BLaER1 (cell line): ENCODE measurements at regions not wholly inside any gene's neighbourhood (a gene's known extent, or its start where the extent isn't known, plus 50 kb on each side); places are given as distances from the start of the nearest gene placed in this dataset.

Experiments
- H3K27ac ChIP-seq: shearing (Covaris generic); formaldehyde crosslinking; 2 replicates; pipeline ENCODE4 v1.8.1; 2022
- H3K27me3 ChIP-seq: shearing (Covaris generic); formaldehyde crosslinking; 2 replicates; pipeline ENCODE4 v1.8.1; 2022
- H3K36me3 ChIP-seq: shearing (Covaris generic); formaldehyde crosslinking; 2 replicates; pipeline ENCODE4 v1.8.1; 2022
- H3K4me1 ChIP-seq: shearing (Covaris generic); formaldehyde crosslinking; 2 replicates; pipeline ENCODE4 v1.8.1; 2022
- H3K4me2 ChIP-seq: shearing (Covaris generic); formaldehyde crosslinking; 2 replicates; pipeline ENCODE4 v1.8.1; 2022
- H3K4me3 ChIP-seq: shearing (Covaris generic); formaldehyde crosslinking; 2 replicates; pipeline ENCODE4 v1.8.1; 2022
- H3K9ac ChIP-seq: shearing (Covaris generic); formaldehyde crosslinking; 2 replicates; pipeline ENCODE4 v1.8.1; 2022
- H3K9me3 ChIP-seq: shearing (Covaris generic); formaldehyde crosslinking; 2 replicates; pipeline ENCODE4 v1.8.1; 2022
- H4K20me1 ChIP-seq: shearing (Covaris generic); formaldehyde crosslinking; 2 replicates; pipeline ENCODE4 v1.8.1; 2022
- Cebpa-rat ChIP-seq: shearing (Covaris generic); IDR thresholded peaks from 2 replicates; pipeline ENCODE4 v1.8.1; 2022

DNA sequence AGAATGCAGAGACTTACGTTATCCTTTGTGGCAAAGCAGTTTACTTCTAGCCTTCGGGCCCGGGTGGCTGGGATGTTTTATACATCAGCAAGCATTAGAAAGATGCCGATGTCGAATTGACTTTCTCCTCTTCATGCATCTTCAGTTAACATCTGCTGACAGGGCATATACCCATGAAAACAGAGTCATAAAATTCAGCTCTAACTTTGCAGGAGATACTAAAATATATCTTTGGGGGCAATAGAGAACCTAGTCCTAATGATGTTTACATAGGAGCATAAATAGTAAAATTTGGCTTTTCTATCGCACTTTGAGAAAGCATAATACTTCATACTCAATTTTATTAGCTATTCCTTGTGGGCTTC, 247.9 kb downstream of the PRELID2 start:
- TF ChIP-seq Cebpa-rat: no peak
- no peak overlapping the region for H3K9ac ChIP-seq
- no peak overlapping the region for H3K27ac ChIP-seq
- no peak overlapping the region for H3K4me3 ChIP-seq
- H3K9me3 ChIP-seq: peaks cover 1% of the 10 kb centered on the region; the same call in 1 of the 2 replicates
- no peaks in the 10 kb centered on the region for H3K4me1 ChIP-seq
- H3K36me3 ChIP-seq: no peaks in the 10 kb centered on the region
- no peaks in the 10 kb centered on the region for H4K20me1 ChIP-seq
- H3K27me3 ChIP-seq: no peaks in the 10 kb centered on the region
- no peak overlapping the region for H3K4me2 ChIP-seq

DNA sequence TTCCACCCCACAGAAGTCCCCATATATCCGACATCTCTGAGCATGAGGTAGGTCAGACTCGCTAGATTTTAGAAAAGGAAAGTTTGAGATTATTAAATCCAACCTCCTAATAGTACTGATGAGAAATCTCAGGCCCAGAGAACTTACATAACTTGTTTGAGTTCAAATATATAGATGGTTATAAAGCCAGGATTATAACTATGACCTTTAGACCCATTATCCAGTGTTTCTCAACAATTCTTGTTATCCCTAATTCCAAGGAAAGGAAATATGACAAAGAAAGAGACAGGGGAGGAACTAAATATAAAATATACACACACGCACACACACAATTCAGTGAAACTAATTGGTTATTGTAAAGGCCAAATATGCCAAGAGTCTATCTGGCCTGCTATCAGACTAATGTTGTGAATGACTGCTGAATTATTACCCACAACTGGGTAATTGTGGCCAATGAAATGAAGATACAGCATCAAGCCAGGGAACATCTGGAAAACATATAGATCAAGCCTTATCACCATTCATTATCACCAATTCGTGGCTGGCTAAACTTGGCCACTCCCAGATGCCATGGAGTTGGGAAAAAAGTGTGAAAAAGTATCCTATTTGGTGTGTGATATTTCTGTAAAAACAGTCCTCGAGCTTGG, 248.4 kb downstream of the PRELID2 start:
- Histone ChIP-seq H3K9ac (no peak overlapping the region), H3K4me3 (no peak overlapping the region), H3K4me1 (no peaks in the 10 kb centered on the region), H3K27ac (no peak overlapping the region), H3K27me3 (no peaks in the 10 kb centered on the region), H3K9me3 (peaks cover 4% of the 10 kb centered on the region; the same call in 1 of the 2 replicates), H3K4me2 (no peak overlapping the region), H4K20me1 (no peaks in the 10 kb centered on the region), H3K36me3 (no peaks in the 10 kb centered on the region)
- TF ChIP-seq Cebpa-rat: no peak

DNA sequence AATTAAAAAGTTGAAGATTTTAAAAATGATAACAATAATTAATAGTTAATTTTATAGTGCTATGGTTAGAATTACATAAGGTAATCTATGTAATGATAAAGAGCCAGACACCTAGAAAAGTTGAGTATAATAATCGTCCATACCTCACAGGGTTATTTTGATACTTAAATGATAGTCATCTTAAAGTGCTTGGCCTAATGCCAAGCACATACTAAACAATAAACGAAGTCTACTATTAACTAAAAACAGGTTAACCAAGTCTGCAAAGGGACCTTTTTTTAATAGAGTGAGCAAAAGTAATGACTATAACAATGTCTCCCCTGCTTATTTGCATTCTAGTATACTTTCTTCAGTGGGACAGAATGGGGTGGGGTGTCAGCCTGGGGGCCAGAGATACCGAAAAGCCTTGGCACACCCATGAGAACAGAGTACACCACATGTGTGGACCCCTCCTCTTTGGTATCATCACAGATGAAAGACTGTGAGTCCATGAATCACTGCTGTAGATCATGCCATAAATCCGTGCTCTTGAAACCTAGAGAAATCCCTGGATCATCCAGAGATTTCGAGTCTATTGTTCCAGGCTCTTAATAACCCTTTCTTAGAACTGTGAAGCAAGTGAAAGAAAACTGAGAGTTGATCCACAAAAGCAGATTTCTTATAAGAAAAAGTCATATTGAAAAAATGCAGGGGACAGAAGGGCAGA, 249.5 kb downstream of the PRELID2 start:
- Histone ChIP-seq H3K4me1 (no peaks in the 10 kb centered on the region), H3K27me3 (no peaks in the 10 kb centered on the region), H4K20me1 (no peaks in the 10 kb centered on the region), H3K4me2 (no peak overlapping the region), H3K36me3 (no peaks in the 10 kb centered on the region), H3K9me3 (peaks cover 4% of the 10 kb centered on the region; the same call in 1 of the 2 replicates), H3K9ac (no peak overlapping the region), H3K27ac (no peak overlapping the region), H3K4me3 (no peak overlapping the region)
- TF ChIP-seq Cebpa-rat: no peak

DNA sequence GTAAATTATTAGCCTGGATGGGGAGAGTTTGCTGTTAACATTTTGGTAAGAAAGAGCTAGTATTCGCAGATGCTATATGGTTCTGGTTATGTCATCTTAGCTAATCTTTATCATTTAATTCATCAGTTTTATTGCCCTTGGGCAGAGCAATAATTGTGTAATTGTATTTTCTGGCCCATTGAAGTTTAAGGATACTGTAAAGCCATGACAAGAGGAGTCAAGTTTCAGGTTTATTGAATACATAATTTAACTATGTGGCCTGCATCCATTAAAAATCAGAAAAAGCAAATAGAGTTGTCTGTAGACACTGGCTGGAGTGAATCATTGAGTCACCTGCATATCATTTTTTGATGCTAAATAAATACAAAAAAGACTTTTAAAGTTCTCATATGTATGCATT, 255.8 kb downstream of the PRELID2 start:
- Histone ChIP-seq H3K4me3 (no peak overlapping the region), H3K9me3 (peaks cover 16% of the 10 kb centered on the region), H3K4me2 (no peak overlapping the region), H3K9ac (no peak overlapping the region), H3K36me3 (no peaks in the 10 kb centered on the region), H3K27me3 (no peaks in the 10 kb centered on the region), H3K27ac (no peak overlapping the region), H4K20me1 (no peaks in the 10 kb centered on the region), H3K4me1 (no peaks in the 10 kb centered on the region)
- TF ChIP-seq Cebpa-rat: no peak

DNA sequence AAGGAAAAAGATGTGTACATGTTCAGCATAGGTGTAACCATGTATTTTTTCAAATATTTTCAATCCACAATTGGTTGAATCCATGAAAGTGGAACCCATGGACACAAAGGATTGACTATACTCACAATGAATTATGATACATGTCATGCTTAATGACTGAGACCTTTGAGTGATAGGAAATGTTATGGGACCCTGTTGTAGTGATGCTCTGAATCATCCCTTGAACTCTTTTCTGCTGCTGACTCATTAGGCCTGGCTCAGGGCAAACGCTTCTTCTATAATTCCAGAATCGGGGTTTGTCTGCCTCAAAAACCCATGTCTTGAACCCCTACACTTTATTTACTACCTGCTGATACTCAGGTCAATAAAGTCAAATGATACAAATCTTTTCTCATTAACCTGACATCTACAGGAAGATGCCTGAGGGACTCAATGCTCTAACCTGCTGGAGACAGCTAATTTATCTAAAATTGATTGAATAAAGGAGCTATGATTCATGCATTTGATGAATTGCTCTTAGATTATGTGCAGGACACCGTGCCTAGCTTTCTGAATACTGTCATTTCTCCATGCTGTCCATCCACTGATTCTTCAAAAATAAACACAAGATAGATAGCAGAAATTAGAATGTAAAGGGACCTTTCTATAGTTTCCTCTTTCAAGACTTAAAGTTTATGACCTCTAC, 260.1 kb downstream of the PRELID2 start:
- no peaks in the 10 kb centered on the region for H3K36me3 ChIP-seq
- no peaks in the 10 kb centered on the region for H4K20me1 ChIP-seq
- no peak overlapping the region for H3K4me3 ChIP-seq
- H3K27me3 ChIP-seq: no peaks in the 10 kb centered on the region
- H3K27ac ChIP-seq: no peak overlapping the region
- no peak for TF ChIP-seq Cebpa-rat
- no peaks in the 10 kb centered on the region for H3K4me1 ChIP-seq
- H3K4me2 ChIP-seq: no peak overlapping the region
- H3K9ac ChIP-seq: no peak overlapping the region
- peaks cover 12% of the 10 kb centered on the region for H3K9me3 ChIP-seq

DNA sequence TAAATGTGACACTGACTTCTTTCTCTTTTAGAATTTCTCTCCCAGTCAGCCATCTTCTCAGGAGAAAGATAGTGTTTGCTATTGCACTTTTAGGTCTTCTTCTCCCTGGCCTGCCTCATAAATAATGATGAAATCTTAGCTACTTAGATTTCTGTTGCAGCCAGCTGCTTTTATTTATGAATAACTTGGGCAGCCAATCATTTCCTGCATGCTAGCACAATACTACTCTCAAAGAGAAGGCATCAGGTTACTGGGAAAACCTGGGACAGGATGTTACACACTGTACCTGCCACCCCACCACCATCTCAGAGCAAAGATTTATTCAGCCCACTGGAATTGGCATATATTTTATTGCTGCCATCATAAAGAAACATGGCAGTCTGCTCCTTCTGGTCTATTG, 266.6 kb downstream of the PRELID2 start:
- Histone ChIP-seq H3K27ac (no peak overlapping the region), H3K9ac (no peak overlapping the region)
- no peak for TF ChIP-seq Cebpa-rat

DNA sequence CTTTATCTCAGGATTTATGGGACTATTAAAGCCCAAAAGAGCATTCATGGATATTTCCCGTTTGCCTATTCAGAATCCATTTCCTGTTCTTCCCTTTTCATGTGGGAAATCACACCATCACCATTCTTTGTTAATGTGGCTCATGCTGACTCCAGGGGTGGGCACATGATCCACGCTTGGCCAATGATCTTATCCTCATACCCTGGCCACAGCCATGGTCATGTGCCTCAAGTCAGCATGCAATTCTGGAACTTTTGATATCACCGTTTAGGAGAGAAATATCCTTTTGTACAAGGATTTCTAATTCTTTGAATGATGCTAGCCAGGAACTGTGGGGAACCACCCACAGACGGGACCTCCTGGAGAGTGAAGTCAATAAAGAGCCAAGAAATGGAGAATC, 272.2 kb downstream of the PRELID2 start:
- Histone ChIP-seq H3K4me3 (no peak overlapping the region), H3K9me3 (no peaks in the 10 kb centered on the region), H3K36me3 (no peaks in the 10 kb centered on the region), H3K27me3 (no peaks in the 10 kb centered on the region), H4K20me1 (no peaks in the 10 kb centered on the region), H3K4me2 (no peak overlapping the region), H3K4me1 (no peaks in the 10 kb centered on the region), H3K9ac (no peak overlapping the region), H3K27ac (no peak overlapping the region)
- TF ChIP-seq Cebpa-rat: no peak

More for the DNA sequence above, 266.6 kb downstream of the PRELID2 start:
- Histone ChIP-seq H3K9me3 (no peaks in the 10 kb centered on the region), H3K4me1 (no peaks in the 10 kb centered on the region), H3K36me3 (no peaks in the 10 kb centered on the region), H3K4me2 (no peak overlapping the region), H3K27me3 (no peaks in the 10 kb centered on the region), H3K4me3 (no peak overlapping the region), H4K20me1 (no peaks in the 10 kb centered on the region)

DNA sequence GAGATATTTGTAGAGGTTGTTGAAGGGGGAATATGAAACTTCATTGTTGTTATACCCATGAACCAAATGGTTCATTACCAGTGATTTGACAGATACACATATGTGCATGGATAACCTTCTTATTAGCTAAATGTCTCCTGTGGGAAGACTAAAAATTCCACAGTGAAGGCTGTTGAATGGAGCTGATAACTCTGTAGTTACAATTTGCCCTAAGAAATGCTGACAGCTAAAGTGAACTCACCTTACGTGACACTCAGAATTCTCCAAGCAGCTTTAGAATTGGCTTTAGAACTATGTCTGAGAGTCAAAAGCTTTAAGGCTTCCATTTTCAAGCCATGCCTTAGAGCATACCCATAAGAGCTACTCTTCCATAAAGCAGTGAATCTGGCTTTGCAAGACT, 276.9 kb downstream of the PRELID2 start:
- Histone ChIP-seq H3K27me3 (no peaks in the 10 kb centered on the region), H3K9me3 (no peaks in the 10 kb centered on the region), H3K4me2 (no peak overlapping the region), H3K36me3 (no peaks in the 10 kb centered on the region), H3K4me3 (no peak overlapping the region), H3K4me1 (no peaks in the 10 kb centered on the region), H4K20me1 (no peaks in the 10 kb centered on the region), H3K27ac (no peak overlapping the region), H3K9ac (no peak overlapping the region)
- no peak for TF ChIP-seq Cebpa-rat

DNA sequence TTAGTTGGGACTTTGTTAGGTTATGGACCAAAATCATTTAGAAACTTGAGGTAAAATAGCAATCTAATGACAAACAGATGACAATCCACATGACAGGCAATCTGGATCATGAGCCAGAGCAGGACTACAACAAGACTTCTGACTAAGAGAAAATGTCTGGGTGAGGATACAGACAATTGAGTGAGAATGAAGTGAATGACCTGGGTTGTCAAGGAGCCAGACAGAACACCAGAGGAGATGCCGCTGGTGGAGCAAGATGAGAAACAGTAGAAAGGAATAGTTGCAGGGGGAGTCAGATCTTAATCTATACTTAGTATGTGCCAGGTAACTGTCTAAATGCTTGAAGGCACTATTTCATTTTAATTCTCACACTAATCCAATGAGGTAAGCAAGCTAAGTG, 277.8 kb downstream of the PRELID2 start:
- no peaks in the 10 kb centered on the region for H4K20me1 ChIP-seq
- TF ChIP-seq Cebpa-rat: no peak
- H3K27ac ChIP-seq: no peak overlapping the region

DNA sequence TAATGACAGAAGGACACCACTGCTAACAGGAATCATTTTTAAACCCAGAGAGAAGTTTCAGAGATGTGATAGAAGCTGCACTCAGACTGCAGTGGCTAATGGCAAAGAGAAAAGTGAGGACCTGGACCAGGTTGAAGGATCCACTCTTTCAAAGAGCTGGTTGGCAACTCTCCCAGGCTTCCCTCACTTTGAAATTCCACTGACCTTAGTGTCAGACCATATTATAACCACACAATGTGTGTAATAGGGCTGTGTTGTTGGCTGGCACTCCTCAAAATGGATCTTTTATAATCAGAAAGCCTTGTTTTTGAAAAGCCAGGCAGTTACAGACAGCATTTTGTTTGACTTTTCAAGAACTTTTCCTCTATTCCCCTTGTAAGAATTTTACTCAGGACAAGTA, 280.7 kb downstream of the PRELID2 start:
- Histone ChIP-seq H4K20me1 (no peaks in the 10 kb centered on the region), H3K27ac (no peak overlapping the region), H3K4me2 (no peak overlapping the region), H3K27me3 (no peaks in the 10 kb centered on the region), H3K36me3 (no peaks in the 10 kb centered on the region), H3K4me3 (no peak overlapping the region), H3K4me1 (no peaks in the 10 kb centered on the region), H3K9ac (no peak overlapping the region), H3K9me3 (no peaks in the 10 kb centered on the region)
- TF ChIP-seq Cebpa-rat: no peak

More for the DNA sequence above, 277.8 kb downstream of the PRELID2 start:
- Histone ChIP-seq H3K36me3 (no peaks in the 10 kb centered on the region), H3K27me3 (no peaks in the 10 kb centered on the region), H3K4me2 (no peak overlapping the region), H3K4me1 (no peaks in the 10 kb centered on the region), H3K9ac (no peak overlapping the region), H3K4me3 (no peak overlapping the region), H3K9me3 (no peaks in the 10 kb centered on the region)
